Muscle of back (tissue), 3 donors: ENCODE measurements at regions not wholly inside any gene's neighbourhood (a gene's known extent, or its start where the extent isn't known, plus 50 kb on each side); places are given as distances from the start of the nearest gene placed in this dataset.

Source experiments
- DNase-seq, 3 donors: peaks; one replicate each; pipeline versions ENCODE4 v3.0.0 to v3.0.0-alpha.2; 2013

DNA sequence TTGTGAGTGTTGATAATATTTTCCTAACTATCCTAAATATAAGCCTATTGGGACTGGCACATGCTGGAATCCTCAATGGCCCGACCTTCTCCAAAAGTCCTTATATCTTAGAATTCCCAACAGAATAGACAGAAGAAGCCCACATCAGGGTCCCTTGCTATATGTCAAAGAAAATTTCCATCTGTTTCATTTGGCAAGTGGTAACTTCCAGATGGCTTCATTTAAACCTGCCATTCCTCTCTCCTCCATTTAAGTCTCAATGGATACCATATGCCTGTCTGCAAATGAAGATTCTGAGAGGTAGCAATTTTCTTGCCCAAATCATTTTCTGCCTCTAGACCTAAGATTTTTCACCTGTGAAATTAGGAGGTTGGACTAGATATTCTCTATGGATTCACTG lies 73.1 kb upstream of the KCNA4 start:
- DNase-seq, result no peak

DNA sequence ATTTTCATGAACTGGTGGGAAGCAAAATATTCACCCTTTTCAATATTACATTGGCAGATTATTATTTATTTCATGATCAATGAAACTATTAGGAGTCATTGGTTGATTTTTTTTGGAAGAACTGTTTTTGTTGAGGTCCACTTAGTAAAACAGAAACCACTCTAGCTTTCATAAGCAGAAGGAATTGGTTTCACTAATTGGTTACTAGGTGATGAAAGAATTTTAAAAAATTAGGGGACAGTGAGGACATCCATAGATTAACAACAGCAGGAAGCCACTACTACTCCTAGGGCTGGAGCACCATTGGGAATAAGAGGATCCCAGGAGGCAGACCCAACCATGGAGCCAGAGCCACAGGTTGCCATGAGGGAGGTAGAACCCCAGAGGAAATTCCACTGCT lies 74.4 kb upstream of the KCNA4 start:
- no peak for DNase-seq

DNA sequence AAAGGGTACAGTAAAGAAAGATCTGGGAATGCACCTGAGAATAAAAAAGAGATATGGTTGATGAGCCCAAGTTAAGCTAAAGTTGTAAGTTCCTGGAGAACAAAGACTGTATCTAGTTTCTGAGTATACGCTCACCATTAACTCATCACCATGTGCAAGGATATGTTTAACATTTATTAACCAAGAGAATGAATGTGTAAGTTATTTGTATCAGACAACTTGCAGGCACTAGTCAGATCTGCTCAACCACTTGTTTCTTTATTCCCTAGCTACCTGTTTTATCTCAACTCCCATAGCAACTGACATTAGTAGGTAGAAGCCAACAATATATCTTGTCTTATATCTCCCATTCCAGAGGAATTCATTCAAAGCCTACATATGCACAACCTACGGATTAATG lies 74.9 kb upstream of the KCNA4 start:
- no peak for DNase-seq

DNA sequence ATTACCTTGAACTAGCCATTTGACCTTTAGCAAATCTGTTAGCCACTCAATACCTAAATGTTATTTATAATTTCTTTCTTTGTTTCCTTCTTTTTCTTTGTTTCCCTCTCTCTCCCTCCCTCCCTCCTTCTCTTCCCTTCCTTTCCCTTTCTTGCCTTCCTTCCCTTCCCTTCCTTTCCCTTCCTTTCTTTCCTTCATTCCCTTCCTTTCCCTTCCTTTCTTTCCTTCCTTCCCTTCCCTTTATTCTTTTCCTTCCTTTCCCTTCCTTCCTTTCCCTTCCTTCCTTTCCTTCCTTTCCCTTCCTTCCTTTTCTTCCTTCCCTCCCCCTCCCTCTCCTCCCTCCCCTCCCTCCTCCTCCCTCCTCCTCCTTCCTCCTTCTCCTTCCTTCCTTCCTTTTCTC lies 75.7 kb upstream of the KCNA4 start:
- DNase-seq, result no peak

DNA sequence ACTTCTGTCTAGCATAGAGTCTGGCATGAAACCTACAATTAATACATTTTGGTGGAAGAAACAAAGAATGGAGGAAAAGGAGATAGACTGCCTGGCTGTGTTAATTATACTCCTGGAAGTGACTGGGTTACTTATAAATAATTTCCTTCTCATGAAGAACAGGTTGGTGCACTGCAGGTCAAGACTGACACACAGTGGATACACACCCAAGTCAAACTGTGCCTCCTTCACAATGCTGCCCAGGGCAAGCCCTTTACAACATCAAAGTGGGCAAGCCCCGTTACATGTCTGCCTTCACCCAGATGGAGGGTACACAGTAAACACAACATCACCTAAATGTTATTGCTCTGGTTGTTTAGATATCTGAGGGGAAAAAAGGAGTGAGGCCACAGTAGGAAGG lies 83.7 kb upstream of the KCNA4 start:
- DNase-seq, result no peak

DNA sequence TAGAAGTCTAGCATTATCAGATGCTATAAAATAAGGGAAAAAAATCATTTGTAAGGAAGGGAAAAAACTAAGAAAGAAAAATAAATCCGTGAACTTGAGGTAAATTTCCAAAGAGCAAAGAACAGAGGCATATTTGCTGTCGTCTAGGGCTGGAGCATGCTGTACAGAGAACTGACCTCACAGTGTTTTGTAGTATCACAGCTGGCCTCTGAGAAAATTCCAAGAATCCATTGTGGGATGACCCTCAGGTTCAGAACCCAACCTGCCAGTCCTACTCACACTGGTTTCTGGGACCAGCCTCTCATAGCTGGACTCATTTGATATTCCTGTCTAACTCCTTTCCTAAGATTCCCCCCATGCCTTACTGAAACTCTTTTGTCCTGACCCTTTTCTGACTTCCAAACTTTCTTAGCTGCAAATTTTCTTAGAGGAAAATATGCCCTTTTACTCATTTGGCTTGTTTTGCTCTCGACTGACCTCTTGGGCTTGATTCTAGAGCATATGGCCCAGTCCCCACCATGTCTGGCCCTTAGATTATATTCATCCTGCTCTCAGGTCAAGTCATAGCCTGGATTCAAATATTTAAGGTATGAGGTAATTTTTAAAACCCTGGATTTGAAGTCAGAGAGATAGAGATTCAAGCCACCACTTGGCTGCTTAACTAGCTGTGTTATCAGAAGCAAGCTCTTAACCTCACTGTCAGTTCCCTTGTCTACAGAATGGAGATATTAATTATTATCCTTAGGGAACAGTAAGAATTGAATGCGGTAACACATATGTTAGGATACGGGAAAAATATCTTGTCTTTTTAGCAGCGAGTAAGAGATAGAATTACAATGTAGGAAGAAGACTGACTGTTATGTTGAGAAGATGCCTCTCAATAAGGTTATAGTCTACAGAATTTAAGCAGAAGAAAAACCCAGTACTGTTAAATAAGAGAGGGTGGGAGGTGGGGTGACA lies 89.7 kb upstream of the KCNA4 start:
- DNase-seq, result peak in 2 of 3 donors; percentile 6 to 19

DNA sequence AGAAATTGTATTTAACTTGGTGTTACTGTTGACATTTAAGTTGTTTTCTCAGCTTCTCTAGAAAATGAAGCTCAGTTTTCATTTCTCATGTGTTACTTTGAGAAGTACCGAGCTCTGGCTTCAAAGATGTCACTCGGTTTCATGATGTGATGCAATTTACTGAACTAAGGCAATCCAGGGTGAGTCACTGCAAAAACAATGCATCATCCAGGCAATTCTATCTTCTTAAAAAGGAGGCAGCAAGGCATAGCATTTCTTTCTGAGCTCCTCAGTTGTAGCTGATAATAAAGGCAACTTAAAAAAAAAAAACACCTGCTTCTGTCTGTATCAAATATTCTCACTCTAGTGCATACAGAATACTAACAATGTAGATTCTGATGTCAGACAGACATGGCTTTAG lies 91.1 kb upstream of the KCNA4 start:
- peak in 1 of 3 donors; percentile 56 for DNase-seq

DNA sequence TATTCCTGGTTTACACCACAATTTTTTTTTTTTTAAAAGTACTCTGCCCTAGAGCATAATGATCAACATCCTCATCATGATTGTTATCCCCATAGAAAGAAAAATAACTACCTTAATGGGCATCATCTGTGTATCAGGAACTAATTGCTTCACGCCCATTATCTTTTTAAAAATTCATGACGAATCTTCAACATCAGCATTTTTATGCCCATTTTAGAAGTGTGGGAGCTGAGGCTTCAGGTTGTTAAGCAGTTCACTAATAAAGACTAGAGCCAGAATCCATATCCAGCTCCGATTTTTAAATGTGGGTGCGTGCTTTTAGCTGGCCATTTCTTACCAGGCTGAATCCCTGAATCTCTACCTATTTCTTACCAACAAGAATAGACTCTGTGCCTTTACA lies 92.9 kb upstream of the KCNA4 start:
- DNase-seq, result no peak

DNA sequence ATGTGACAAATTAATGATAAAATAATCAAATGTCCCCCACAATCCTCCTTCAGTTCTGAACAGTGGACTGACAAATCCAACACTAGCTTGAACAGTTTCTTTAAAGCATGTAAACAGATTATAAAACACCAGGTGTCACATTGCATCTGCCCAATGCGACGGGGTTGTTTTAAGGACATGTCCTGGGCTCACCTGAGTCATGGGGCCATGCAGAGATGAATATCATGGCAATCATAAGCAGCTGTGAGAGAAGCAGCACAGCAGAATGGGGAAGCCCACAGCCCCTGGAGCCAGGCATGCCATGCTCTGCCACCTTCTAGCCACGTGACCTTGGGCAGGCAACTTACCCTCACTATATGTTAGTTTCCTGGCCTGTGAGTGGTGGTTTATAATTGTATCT lies 93.9 kb upstream of the KCNA4 start:
- no peak for DNase-seq

DNA sequence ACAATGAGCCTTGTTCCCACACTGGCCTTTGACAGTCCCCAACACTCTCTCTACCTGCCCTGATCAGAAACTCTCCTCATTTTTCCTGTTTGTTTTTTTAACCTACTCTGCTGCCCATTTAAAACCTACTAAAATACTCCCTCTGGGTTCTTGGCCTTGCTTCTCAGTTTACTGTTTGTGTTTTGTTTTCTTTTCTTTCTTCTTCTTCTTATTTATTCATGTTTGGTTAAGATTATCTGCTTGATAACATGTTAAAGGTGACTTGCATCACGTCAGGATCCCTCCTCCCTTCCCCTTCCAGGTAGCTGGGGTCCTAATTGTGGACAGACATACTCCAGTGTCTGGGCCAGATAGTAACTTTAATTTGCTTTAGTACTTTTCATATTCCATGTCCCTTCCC lies 95.0 kb upstream of the KCNA4 start:
- no peak for DNase-seq

DNA sequence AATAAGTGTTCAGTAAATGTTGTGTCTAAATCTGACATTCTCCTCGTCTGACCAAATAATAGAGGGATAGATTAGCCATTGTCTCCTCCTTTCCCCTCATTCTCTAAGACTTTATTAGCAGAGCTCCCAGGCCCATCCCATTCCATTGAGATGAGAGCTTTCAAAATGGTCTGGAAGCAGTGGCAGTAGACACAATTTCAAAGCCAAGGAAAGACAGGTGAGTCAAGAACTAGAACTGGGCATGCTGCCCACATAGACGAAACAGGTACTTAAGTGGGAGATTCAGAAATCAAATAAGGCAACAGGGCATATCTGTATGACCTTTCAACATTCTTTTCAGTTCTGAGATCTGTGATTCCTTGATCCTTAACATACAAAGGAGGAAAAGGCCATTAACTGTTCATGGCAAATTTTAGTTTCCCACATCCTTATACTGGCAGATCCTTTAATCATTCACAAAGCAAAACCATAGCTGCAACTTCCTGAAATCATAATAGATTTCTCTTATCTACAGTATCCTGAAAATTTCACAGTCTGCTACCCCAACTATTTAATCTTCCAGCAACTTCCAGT lies 96.6 kb upstream of the KCNA4 start:
- DNase-seq, result no peak

DNA sequence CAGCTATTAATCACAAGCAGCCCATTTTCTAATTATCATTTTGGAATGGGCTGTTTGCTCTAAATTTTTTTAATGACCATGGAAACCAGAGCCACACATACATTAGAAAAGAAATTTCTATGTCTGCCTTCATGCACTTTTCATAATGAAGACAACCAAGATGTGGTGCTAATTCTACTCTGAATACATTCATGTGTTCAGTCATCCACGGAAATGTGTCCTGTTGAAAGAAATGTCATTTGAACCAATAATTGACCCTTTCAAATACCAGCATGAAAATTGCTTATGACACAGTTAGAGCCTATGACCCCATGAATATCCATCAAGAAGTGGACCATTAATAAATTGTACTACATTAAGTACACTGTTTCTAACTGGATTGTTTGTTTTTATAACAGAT lies 99.7 kb upstream of the KCNA4 start:
- DNase-seq, result no peak

DNA sequence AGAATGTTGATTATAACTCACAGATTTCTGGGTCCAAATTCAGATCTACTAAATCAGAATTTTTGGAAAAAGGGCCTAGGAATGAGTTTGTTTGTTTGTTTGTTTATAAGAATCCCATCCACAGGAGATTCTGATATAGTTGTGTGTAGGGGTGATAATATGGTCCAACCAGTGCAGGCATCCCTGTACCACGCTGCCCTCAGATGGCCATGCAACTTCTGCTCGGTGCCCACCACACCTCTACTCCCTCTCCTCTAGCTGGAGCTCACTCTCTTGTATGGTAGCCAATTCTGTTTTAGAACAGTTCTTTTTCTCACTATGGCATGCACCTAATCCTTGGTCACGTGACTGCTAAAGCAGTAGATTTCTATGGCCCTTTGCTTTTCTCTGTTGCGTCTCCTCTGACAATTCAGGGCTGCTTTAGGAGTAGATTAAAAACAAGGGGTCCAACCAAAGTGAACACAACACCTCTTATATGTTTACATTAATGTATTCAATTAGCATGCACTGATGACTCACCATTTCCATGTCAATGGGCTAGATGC lies 103.3 kb upstream of the KCNA4 start:
- no peak for DNase-seq

DNA sequence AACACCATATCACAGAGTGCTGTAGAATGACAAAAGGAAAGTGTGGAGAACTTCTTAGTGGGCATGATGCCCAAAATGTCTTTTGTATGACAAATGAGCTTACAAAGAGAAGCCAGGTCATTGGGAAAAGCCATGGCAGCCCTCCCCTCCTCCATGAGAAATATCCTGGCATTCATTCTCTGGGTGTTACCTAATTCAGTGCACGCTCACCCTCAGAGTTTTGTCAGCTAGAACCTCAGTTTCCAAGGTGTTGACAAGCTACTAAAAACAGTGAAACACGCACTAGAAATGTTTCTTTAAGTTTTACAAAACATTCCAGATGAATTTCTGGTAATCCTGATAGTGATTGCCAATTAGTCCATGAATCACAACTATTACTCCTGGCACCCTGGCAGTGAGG lies 105.4 kb upstream of the FSHB start:
- peak in 1 of 3 donors; percentile 29 for DNase-seq

DNA sequence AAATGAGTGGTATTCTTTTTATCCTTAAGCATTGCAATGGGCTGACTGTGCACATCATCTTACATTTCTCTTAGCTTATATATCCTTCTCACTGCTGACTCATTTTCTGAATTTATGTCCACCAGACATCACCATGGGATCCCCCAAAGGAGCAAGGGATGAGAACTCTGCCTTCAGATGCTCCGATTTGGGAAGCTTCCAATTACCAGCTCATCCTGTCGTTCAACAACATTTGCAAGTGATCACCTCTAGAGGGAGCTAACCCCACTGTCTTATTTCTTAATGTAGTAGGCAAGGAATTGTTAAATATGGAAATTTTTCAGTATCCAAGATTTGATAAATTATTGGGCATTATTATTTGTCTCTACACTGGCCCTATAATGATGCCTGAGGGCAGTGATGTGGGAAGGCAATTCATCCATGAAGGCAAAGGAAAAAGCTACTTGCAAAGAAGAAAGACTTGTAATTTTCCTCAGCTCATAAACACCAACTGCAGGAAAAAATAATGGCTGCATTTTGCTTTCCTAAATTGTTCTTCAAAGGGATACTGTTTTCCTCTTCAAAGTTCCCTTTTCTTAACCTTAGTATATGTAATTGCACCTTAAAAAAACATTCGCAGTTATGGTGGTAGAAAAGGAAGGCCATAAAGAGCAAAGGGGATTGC lies 102.4 kb upstream of the FSHB start:
- DNase-seq, result peak; percentile 42 to 82 (median 56)

DNA sequence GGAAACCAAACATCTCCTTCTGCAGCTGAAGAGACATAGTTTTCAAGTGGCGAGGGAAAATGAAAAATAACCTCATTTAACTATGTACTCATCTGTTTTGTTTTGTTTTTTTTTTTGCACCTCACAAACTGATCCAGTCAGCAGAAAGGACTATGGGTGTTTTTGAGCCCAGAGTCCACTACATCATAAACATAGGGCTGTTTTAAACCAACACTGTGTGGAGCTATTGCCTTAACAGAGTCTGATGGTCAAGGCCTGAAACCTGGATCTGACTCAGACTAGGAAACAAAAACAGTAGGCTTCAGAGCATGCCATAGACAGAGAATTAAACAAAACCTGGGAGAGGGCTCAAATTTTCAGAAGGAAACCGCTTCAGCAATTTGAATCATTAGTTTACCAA lies 99.3 kb upstream of the FSHB start:
- DNase-seq, result no peak

DNA sequence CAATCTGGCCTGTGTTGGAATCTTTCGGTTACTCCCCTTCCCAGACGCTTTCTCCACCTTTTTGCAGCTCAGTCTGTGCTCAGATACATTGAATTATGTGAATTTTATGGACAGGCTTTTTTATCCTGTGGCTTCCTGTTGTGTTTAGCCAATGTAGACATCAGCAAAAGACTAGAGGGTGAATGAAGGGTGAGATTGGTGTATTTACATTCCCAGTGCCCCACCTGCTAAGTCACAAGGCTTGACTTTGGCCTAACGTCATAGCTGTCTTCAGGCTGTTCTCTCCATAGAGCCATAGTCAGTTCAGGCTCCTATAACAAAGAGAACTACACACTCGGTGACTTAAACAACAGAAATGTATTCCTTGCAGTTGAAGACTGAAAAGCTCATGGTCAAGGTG lies 97.5 kb upstream of the FSHB start:
- DNase-seq, result peak in 1 of 3 donors; percentile 24

DNA sequence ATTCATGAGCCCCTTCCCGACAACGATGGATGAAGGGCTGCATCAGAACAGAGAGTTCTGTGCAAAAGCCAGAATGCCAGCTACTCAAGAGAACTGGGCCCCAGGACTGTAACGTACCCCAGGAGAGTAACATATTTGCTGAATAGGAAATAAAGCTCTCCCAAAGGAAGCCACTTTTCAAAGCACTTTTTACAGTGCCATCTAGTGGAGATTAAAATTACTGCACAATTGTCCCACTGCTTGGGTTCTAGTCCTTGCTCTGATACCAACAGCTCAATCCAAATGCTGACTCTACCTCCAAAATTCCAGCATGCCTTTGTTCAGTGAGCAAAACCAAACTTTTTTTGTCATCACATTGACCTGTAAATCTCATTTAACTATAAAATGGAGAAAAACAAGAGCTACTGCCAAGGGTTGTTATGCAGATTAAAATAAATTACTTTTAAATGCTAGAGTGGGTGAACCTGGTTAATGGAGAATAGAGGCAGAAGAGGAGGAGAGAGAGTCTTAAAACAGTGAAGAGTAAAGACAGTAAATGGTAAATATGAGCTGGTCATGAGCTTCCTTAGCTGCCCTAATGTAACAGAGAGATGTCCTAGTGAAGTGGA lies 87.6 kb upstream of the FSHB start:
- DNase-seq, result peak in 1 of 3 donors; percentile 20

DNA sequence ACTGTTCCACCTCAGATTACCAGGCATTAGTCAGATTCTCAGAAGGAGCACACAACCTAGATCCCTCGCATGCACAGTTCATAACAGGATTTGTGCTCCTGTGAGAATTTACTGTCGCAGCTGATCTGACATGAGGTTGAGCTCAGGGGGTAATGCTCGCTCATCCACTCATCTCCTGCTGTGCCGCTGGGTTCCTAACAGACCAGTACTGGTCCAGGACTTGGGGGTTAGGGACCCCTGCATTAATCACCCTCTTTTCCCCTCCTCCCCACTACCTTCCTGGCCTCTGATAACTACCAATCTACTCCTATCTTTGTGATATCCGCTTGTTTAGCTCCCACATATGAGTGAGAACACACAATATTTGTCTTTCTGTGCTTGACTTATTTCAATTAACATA lies 83.5 kb upstream of the FSHB start:
- no peak for DNase-seq

DNA sequence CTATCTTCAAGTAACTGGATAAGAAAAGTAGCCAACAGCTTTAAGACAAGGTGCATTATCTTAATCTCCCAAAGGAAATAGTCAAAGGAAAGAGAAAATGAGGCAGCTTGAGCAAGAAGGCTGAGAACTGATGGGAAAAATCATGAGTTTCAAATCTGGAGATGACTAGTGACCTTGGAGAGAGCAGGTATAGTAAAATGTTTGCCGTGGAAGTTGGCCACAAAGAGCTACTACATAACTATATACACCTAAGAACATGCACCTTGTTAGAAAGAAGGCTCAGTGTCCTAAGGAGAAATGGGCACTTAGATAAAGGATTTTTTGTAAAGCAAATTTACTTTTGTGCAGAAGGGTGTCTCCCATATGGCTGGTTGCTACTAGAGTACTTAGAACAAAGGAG lies 80.8 kb upstream of the FSHB start:
- no peak for DNase-seq

DNA sequence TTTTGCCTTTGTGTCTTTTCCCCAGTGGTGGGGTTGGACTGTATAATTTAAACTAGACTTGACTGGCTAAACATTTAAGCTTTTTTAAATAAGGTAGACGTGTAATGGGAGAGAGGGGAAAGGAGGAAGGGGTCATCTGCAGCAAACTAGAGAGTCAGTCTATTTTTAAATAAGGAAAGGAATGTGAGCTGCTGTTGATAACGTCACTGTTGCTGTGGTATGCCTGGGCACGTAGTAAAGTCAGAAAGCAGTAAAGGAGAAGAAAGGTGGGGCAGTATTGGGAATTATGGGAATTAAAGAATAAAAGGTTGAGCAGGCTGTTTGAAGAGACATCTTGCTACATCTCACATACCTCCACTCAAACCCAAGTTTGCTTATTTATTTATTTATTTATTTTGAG lies 80.4 kb upstream of the FSHB start:
- DNase-seq, result no peak

DNA sequence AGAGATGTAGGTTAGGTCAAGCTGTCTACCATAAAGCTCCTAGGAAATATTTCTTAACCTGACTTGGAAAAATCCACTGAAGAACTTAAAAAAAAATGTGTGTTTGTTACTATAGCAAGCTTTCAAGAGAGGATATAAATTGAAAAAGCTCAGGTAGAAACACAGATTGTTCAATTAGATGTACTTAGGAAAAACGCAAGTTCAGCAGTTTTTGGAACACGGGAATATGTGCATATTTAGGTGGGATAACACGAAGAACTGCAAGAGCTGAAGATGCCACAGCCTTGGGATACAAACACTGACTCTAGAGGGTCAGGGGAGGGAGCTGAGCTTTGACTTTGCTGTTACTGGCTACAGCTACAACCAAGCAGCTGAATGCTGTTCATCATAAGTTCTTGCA lies 77.8 kb upstream of the FSHB start:
- DNase-seq, result no peak
